Activated naive CD8-positive, alpha-beta T cell (primary cell): ENCODE measurements at regions not wholly inside any gene's neighbourhood (a gene's known extent, or its start where the extent isn't known, plus 50 kb on each side); places are given as distances from the start of the nearest gene placed in this dataset.

Source experiments
- H3K27ac Mint-ChIP-seq: one replicate; pipeline ENCODE4 v1.8.0; 2021; ENCODE audit warnings: mixed read lengths
- H3K27me3 Mint-ChIP-seq: one replicate; pipeline ENCODE4 v1.8.0; 2021; ENCODE audit warnings: mixed read lengths
- H3K36me3 Mint-ChIP-seq: one replicate; pipeline ENCODE4 v1.8.0; 2021; ENCODE audit warnings: mixed read lengths
- H3K4me1 Mint-ChIP-seq: one replicate; pipeline ENCODE4 v1.8.0; 2021; ENCODE audit warnings: low read depth, mixed read lengths
- H3K4me3 Mint-ChIP-seq: one replicate; pipeline ENCODE4 v1.8.0; 2021; ENCODE audit warnings: mild to moderate bottlenecking, mixed read lengths
- H3K9me3 Mint-ChIP-seq: one replicate; pipeline ENCODE4 v1.8.0; 2021; ENCODE audit warnings: low read depth, mixed read lengths

GRCh38 chr6:6993503-6994237 is 114.1 kb upstream of the RREB1 start:
- no peak overlapping the region for H3K4me3 Mint-ChIP-seq
- H3K4me1 Mint-ChIP-seq, result no peaks in the 10 kb centered on the region
- no peaks in the 10 kb centered on the region for H3K9me3 Mint-ChIP-seq
- no peak overlapping the region for H3K27ac Mint-ChIP-seq
- no peaks in the 10 kb centered on the region for H3K27me3 Mint-ChIP-seq
- no peaks in the 10 kb centered on the region for H3K36me3 Mint-ChIP-seq

GRCh38 chr6:6994796-6995195 is 113.0 kb upstream of the RREB1 start:
- no peak overlapping the region for H3K4me3 Mint-ChIP-seq
- no peak overlapping the region for H3K27ac Mint-ChIP-seq
- H3K9me3 Mint-ChIP-seq, result no peaks in the 10 kb centered on the region
- H3K27me3 Mint-ChIP-seq, result no peaks in the 10 kb centered on the region
- no peaks in the 10 kb centered on the region for H3K4me1 Mint-ChIP-seq
- H3K36me3 Mint-ChIP-seq, result no peaks in the 10 kb centered on the region

- Mint-ChIP-seq H3K4me1 (no peaks in the 10 kb centered on the region), H3K27ac (no peak overlapping the region), H3K4me3 (no peak overlapping the region), H3K9me3 (no peaks in the 10 kb centered on the region), H3K36me3 (no peaks in the 10 kb centered on the region), H3K27me3 (no peaks in the 10 kb centered on the region)
These were observed 112.4 kb upstream of the RREB1 start for GRCh38 chr6:6995328-6995727.

- H3K4me3 Mint-ChIP-seq, result no peak overlapping the region
- no peaks in the 10 kb centered on the region for H3K36me3 Mint-ChIP-seq
- no peaks in the 10 kb centered on the region for H3K4me1 Mint-ChIP-seq
- H3K9me3 Mint-ChIP-seq, result no peaks in the 10 kb centered on the region
- H3K27ac Mint-ChIP-seq, result no peak overlapping the region
- no peaks in the 10 kb centered on the region for H3K27me3 Mint-ChIP-seq
These were observed 111.6 kb upstream of the RREB1 start for GRCh38 chr6:6996124-6996523.

- no peak overlapping the region for H3K27ac Mint-ChIP-seq
These were observed 110.2 kb upstream of the RREB1 start for GRCh38 chr6:6997263-6998193.

GRCh38 chr6:6998194-6998569 is 109.6 kb upstream of the RREB1 start:
- H3K27ac Mint-ChIP-seq, result no peak overlapping the region
- H3K27me3 Mint-ChIP-seq, result no peaks in the 10 kb centered on the region
- no peak overlapping the region for H3K4me3 Mint-ChIP-seq
- H3K4me1 Mint-ChIP-seq, result no peaks in the 10 kb centered on the region
- no peaks in the 10 kb centered on the region for H3K9me3 Mint-ChIP-seq
- H3K36me3 Mint-ChIP-seq, result no peaks in the 10 kb centered on the region

More at GRCh38 chr6:6997263-6998193, 110.2 kb upstream of the RREB1 start:
- Mint-ChIP-seq H3K27me3 (no peaks in the 10 kb centered on the region), H3K36me3 (no peaks in the 10 kb centered on the region), H3K9me3 (no peaks in the 10 kb centered on the region), H3K4me1 (no peaks in the 10 kb centered on the region), H3K4me3 (no peak overlapping the region)

- peaks cover 3% of the 10 kb centered on the region for H3K4me1 Mint-ChIP-seq
- H3K4me3 Mint-ChIP-seq, result no peak overlapping the region
- H3K9me3 Mint-ChIP-seq, result no peaks in the 10 kb centered on the region
- no peak overlapping the region for H3K27ac Mint-ChIP-seq
- no peaks in the 10 kb centered on the region for H3K27me3 Mint-ChIP-seq
- H3K36me3 Mint-ChIP-seq, result no peaks in the 10 kb centered on the region
These were observed 106.7 kb upstream of the RREB1 start for GRCh38 chr6:7000825-7001777.

GRCh38 chr6:7003041-7003440 is 104.7 kb upstream of the RREB1 start:
- Mint-ChIP-seq H3K27ac (no peak overlapping the region), H3K9me3 (no peaks in the 10 kb centered on the region)

GRCh38 chr6:7004581-7005297 is 103.0 kb upstream of the RREB1 start:
- H3K36me3 Mint-ChIP-seq, result no peaks in the 10 kb centered on the region
- peaks cover 7% of the 10 kb centered on the region for H3K4me1 Mint-ChIP-seq
- H3K9me3 Mint-ChIP-seq, result no peaks in the 10 kb centered on the region
- no peak overlapping the region for H3K4me3 Mint-ChIP-seq
- H3K27ac Mint-ChIP-seq, result no peak overlapping the region
- no peaks in the 10 kb centered on the region for H3K27me3 Mint-ChIP-seq

More at GRCh38 chr6:7003041-7003440, 104.7 kb upstream of the RREB1 start:
- Mint-ChIP-seq H3K27me3 (no peaks in the 10 kb centered on the region), H3K4me1 (peaks cover 7% of the 10 kb centered on the region), H3K4me3 (no peak overlapping the region), H3K36me3 (no peaks in the 10 kb centered on the region)

GRCh38 chr6:7006515-7007191 is 101.1 kb upstream of the RREB1 start:
- Mint-ChIP-seq H3K36me3 (no peaks in the 10 kb centered on the region), H3K4me1 (peaks cover 7% of the 10 kb centered on the region), H3K9me3 (no peaks in the 10 kb centered on the region), H3K27ac (no peak overlapping the region), H3K27me3 (no peaks in the 10 kb centered on the region), H3K4me3 (no peak overlapping the region)

GRCh38 chr6:7008451-7008988 is 99.2 kb upstream of the RREB1 start:
- no peak overlapping the region for H3K4me3 Mint-ChIP-seq
- peaks cover 7% of the 10 kb centered on the region for H3K4me1 Mint-ChIP-seq
- no peak overlapping the region for H3K27ac Mint-ChIP-seq
- no peaks in the 10 kb centered on the region for H3K27me3 Mint-ChIP-seq
- no peaks in the 10 kb centered on the region for H3K9me3 Mint-ChIP-seq
- H3K36me3 Mint-ChIP-seq, result no peaks in the 10 kb centered on the region

- Mint-ChIP-seq H3K4me3 (no peak overlapping the region), H3K27me3 (no peaks in the 10 kb centered on the region), H3K9me3 (no peaks in the 10 kb centered on the region), H3K27ac (no peak overlapping the region), H3K36me3 (no peaks in the 10 kb centered on the region), H3K4me1 (no peaks in the 10 kb centered on the region)
These were observed 91.5 kb upstream of the RREB1 start for GRCh38 chr6:7016226-7016625.

GRCh38 chr6:7021301-7021700 is 86.5 kb upstream of the RREB1 start:
- no peaks in the 10 kb centered on the region for H3K4me1 Mint-ChIP-seq
- no peaks in the 10 kb centered on the region for H3K27me3 Mint-ChIP-seq
- H3K9me3 Mint-ChIP-seq, result no peaks in the 10 kb centered on the region
- H3K4me3 Mint-ChIP-seq, result no peak overlapping the region
- no peak overlapping the region for H3K27ac Mint-ChIP-seq
- H3K36me3 Mint-ChIP-seq, result no peaks in the 10 kb centered on the region
